IPS-15b (cell line): ENCODE measurements at regions not wholly inside any gene's neighbourhood (a gene's known extent, or its start where the extent isn't known, plus 50 kb on each side); places are given as distances from the start of the nearest gene placed in this dataset.

Source experiments
- H3K27me3 ChIP-seq: one replicate; pipeline ENCODE4 v1.6.1; 2013; ENCODE audit warnings: low read length; ENCODE audit not compliant: control insufficient read depth, insufficient read depth
- H3K36me3 ChIP-seq: one replicate; pipeline ENCODE4 v1.6.1; 2013; ENCODE audit warnings: low read length; ENCODE audit not compliant: control insufficient read depth, insufficient read depth
- H3K4me1 ChIP-seq: one replicate; pipeline ENCODE4 v1.6.1; 2013; ENCODE audit warnings: mild to moderate bottlenecking, low read length; ENCODE audit not compliant: control insufficient read depth, insufficient read depth
- H3K4me3 ChIP-seq: one replicate; pipeline ENCODE4 v1.5.1; 2013; ENCODE audit warnings: low read depth, low read length
- H3K9ac ChIP-seq: one replicate; pipeline ENCODE4 v1.6.1; 2013; ENCODE audit warnings: low read depth, mild to moderate bottlenecking, low read length
- H3K9me3 ChIP-seq: one replicate; pipeline ENCODE4 v1.6.1; 2013; ENCODE audit warnings: mild to moderate bottlenecking, low read length; ENCODE audit not compliant: control insufficient read depth, insufficient read depth

GRCh38 chr3:103787879-103788278 is 1353.1 kb downstream of the ZPLD1 start:
- Histone ChIP-seq H3K4me3 (no peak overlapping the region), H3K27me3 (no peaks in the 10 kb centered on the region), H3K36me3 (no peaks in the 10 kb centered on the region), H3K9me3 (no peaks in the 10 kb centered on the region), H3K4me1 (no peaks in the 10 kb centered on the region), H3K9ac (no peak overlapping the region)

- Histone ChIP-seq H3K4me1 (peaks cover 2% of the 10 kb centered on the region), H3K9ac (no peak overlapping the region), H3K4me3 (no peak overlapping the region), H3K36me3 (no peaks in the 10 kb centered on the region), H3K9me3 (no peaks in the 10 kb centered on the region), H3K27me3 (no peaks in the 10 kb centered on the region)
Measured at GRCh38 chr3:103791786-103792515, 1357.1 kb downstream of the ZPLD1 start.

GRCh38 chr3:103794656-103795055 is 1359.8 kb downstream of the ZPLD1 start:
- Histone ChIP-seq H3K4me1 (peaks cover 2% of the 10 kb centered on the region), H3K36me3 (no peaks in the 10 kb centered on the region), H3K4me3 (no peak overlapping the region), H3K9ac (no peak overlapping the region), H3K27me3 (no peaks in the 10 kb centered on the region), H3K9me3 (no peaks in the 10 kb centered on the region)

- H3K36me3 ChIP-seq: no peaks in the 10 kb centered on the region
Measured at GRCh38 chr3:103796068-103796467, 1361.3 kb downstream of the ZPLD1 start.

GRCh38 chr3:103803787-103804186 is 1369.0 kb downstream of the ZPLD1 start:
- no peaks in the 10 kb centered on the region for H3K36me3 ChIP-seq
- H3K4me3 ChIP-seq: no peak overlapping the region
- no peak overlapping the region for H3K9ac ChIP-seq
- no peaks in the 10 kb centered on the region for H3K9me3 ChIP-seq
- no peaks in the 10 kb centered on the region for H3K4me1 ChIP-seq
- no peaks in the 10 kb centered on the region for H3K27me3 ChIP-seq

More at GRCh38 chr3:103796068-103796467, 1361.3 kb downstream of the ZPLD1 start:
- Histone ChIP-seq H3K9me3 (no peaks in the 10 kb centered on the region), H3K9ac (no peak overlapping the region), H3K4me1 (peaks cover 2% of the 10 kb centered on the region), H3K27me3 (no peaks in the 10 kb centered on the region), H3K4me3 (no peak overlapping the region)

- H3K9ac ChIP-seq: no peak overlapping the region
- H3K4me1 ChIP-seq: peaks cover 4% of the 10 kb centered on the region
- no peaks in the 10 kb centered on the region for H3K9me3 ChIP-seq
- no peaks in the 10 kb centered on the region for H3K27me3 ChIP-seq
- no peak overlapping the region for H3K4me3 ChIP-seq
- H3K36me3 ChIP-seq: no peaks in the 10 kb centered on the region
Measured at GRCh38 chr3:103810167-103810566, 1375.4 kb downstream of the ZPLD1 start.

- Histone ChIP-seq H3K4me1 (peaks cover 11% of the 10 kb centered on the region), H3K27me3 (no peaks in the 10 kb centered on the region), H3K9me3 (no peaks in the 10 kb centered on the region), H3K36me3 (no peaks in the 10 kb centered on the region), H3K9ac (no peak overlapping the region), H3K4me3 (no peak overlapping the region)
Measured at GRCh38 chr3:103813955-103814354, 1379.1 kb downstream of the ZPLD1 start.

DNA sequence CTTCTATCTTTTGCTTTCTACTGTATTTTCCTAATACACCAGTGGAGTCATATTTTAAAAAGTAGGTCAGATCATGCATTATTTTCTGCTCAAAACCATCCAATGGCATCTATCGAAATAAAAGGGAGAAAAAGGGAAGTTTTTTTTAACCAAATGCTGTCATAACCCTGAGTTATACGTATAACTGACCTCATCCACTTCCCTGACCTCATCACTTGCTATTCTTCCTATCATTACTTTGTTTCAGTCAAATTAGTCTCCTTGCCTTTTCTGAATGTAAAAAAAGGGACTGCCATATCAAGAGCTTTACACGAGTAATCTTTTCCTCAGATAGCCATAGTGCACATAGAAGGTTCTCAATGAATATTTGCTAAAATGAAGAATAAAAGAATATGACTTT is 1383.6 kb downstream of the ZPLD1 start:
- Histone ChIP-seq H3K36me3 (no peaks in the 10 kb centered on the region), H3K4me1 (peaks cover 18% of the 10 kb centered on the region), H3K9me3 (no peaks in the 10 kb centered on the region), H3K4me3 (no peak overlapping the region), H3K27me3 (no peaks in the 10 kb centered on the region), H3K9ac (no peak overlapping the region)

DNA sequence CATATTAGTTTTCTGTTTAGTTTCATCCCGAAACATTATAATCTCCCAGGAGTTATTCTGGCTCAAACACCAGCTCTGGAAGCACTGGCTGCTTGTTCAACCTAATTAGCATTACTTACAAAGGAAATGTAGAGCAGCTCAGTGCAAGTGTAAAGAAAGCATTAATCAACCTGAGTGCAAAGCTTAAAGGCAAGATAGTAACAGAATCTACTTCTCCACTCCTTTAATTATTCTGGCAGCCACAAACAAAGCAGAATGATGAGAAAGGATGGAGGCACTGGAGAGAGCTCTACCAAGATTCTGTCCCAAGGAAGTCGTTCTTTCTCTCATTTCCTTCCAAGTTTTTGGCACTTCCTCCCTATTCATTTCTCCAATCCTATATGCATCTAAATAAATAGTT is 1384.0 kb downstream of the ZPLD1 start:
- Histone ChIP-seq H3K4me1 (peaks cover 18% of the 10 kb centered on the region), H3K36me3 (no peaks in the 10 kb centered on the region), H3K9me3 (no peaks in the 10 kb centered on the region), H3K9ac (no peak overlapping the region), H3K27me3 (no peaks in the 10 kb centered on the region), H3K4me3 (no peak overlapping the region)

- no peaks in the 10 kb centered on the region for H3K9me3 ChIP-seq
- H3K4me1 ChIP-seq: no peaks in the 10 kb centered on the region
- H3K36me3 ChIP-seq: no peaks in the 10 kb centered on the region
- H3K4me3 ChIP-seq: no peak overlapping the region
- no peaks in the 10 kb centered on the region for H3K27me3 ChIP-seq
- H3K9ac ChIP-seq: no peak overlapping the region
Measured at GRCh38 chr3:103825586-103825985, 1390.8 kb downstream of the ZPLD1 start.

GRCh38 chr3:103829723-103830326 is 1395.0 kb downstream of the ZPLD1 start:
- no peaks in the 10 kb centered on the region for H3K36me3 ChIP-seq
- no peaks in the 10 kb centered on the region for H3K9me3 ChIP-seq
- H3K4me1 ChIP-seq: no peaks in the 10 kb centered on the region
- H3K4me3 ChIP-seq: no peak overlapping the region
- no peak overlapping the region for H3K9ac ChIP-seq
- no peaks in the 10 kb centered on the region for H3K27me3 ChIP-seq
